SU-DHL-6 (cell line): ENCODE measurements at regions not wholly inside any gene's neighbourhood (a gene's known extent, or its start where the extent isn't known, plus 50 kb on each side); places are given as distances from the start of the nearest gene placed in this dataset.

Experiments used
- EZH2phosphoT487 ChIP-seq: fragments of 200-600 bp; sonication (generic), shearing (Covaris generic); conservative IDR thresholded peaks from 2 replicates; pipeline ENCODE4 v1.6.1; 2018; ENCODE audit warnings: mild to moderate bottlenecking, antibody characterized with exemption, low read length, moderate library complexity, mixed read lengths
- TF ChIP-seq, protein P1 (sequence below): fragments of 200-600 bp; sonication (generic); IDR thresholded peaks from one replicate; pipeline ENCODE4 v1.5.1; 2017; ENCODE audit warnings: antibody characterized with exemption, mild to moderate bottlenecking, low read length, moderate library complexity; ENCODE audit not compliant: insufficient read depth, poor library complexity, severe bottlenecking

- TF ChIP-seq, protein P1, sequence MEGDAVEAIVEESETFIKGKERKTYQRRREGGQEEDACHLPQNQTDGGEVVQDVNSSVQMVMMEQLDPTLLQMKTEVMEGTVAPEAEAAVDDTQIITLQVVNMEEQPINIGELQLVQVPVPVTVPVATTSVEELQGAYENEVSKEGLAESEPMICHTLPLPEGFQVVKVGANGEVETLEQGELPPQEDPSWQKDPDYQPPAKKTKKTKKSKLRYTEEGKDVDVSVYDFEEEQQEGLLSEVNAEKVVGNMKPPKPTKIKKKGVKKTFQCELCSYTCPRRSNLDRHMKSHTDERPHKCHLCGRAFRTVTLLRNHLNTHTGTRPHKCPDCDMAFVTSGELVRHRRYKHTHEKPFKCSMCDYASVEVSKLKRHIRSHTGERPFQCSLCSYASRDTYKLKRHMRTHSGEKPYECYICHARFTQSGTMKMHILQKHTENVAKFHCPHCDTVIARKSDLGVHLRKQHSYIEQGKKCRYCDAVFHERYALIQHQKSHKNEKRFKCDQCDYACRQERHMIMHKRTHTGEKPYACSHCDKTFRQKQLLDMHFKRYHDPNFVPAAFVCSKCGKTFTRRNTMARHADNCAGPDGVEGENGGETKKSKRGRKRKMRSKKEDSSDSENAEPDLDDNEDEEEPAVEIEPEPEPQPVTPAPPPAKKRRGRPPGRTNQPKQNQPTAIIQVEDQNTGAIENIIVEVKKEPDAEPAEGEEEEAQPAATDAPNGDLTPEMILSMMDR: no peak
- no peak for TF ChIP-seq EZH2phosphoT487
These were observed 62.4 kb upstream of the STAC start for GRCh38 chr3:36317915-36318314.
